ENCODE measurements at regions not wholly inside any gene's neighbourhood (a gene's known extent, or its start where the extent isn't known, plus 50 kb on each side); places are given as distances from the start of the nearest gene placed in this dataset.

- TF ChIP-seq CTCF (IDR thresholded peaks at IDR 0.05; ENCODE audit: insufficient read depth, low read length, poor library complexity, severe bottlenecking) = no peak
- TF ChIP-seq EZH2phosphoT487 (conservative IDR thresholded peaks at IDR 0.05; ENCODE audit: low read length) = no peak
These were observed 314.1 kb downstream of the SV2B start for GRCh38 chr15:91414124-91414523.

Measured in SU-DHL-6 (cell line).